Activated T-helper 1 cell treated with Interleukin-2 at 50 U/mL for 16 hours (primary cell): ENCODE measurements at regions not wholly inside any gene's neighbourhood (a gene's known extent, or its start where the extent isn't known, plus 50 kb on each side); places are given as distances from the start of the nearest gene placed in this dataset.
"Not testable (repeated sequence)": the region's sequence is repeated elsewhere in the genome, so short reads cannot be mapped to it uniquely, and the experiment has no call there.

Experiments
- DNase-seq: peaks from one replicate; pipeline ENCODE4 v3.0.0-alpha.2; 2020; ENCODE audit warnings: low read depth

GRCh38 chr22:22744412-22745224 lies 100.2 kb downstream of the GGTLC2 start:
- no peak for DNase-seq

DNA sequence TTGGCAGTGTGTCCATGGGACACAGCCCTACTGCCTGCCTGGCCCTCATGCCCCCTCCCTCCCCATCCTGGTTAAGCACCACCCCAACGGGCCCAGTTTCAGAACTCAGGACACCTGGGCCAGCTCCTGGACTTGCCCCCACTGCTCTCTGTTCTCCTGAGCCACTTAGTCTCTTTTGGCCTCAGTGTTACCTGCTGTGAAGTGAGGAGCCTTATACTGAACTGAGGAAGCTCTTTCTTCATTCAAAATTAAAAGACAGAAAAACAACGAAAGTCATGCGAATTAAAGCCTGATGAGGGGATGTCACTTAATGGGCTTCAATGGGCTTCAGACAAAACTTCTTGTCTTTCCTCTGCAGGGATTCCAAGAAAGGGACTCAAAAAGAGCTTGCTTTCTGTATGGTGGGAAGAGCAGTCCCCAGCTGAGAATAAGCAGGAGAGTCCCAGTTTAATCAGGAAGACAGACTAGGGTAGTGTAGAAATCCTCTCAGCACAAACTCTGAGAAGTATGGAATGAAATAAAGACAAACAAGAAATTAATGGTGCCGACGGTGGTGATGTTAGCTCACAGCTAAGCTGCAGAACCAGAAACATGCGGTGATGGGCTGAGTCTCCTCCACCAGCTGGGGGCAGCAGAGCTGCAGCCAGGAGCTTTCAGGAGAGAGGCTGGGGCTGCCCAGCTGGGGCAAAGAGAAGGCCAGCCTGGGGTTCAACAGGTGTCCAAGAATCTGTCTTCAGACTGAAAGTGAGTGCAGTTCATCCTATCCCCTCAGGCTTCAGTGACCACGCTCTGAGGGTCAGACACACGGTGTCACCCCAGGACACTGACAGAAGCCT lies 101.0 kb downstream of the GGTLC2 start:
- DNase-seq = no peak

GRCh38 chr22:22746061-22746962 lies 101.9 kb downstream of the GGTLC2 start:
- DNase-seq = no peak

- DNase-seq = no peak
Observed at GRCh38 chr22:22746963-22747933, 102.8 kb downstream of the GGTLC2 start.

- DNase-seq = no peak
Observed at GRCh38 chr22:22748297-22748743, 103.9 kb downstream of the GGTLC2 start.

DNA sequence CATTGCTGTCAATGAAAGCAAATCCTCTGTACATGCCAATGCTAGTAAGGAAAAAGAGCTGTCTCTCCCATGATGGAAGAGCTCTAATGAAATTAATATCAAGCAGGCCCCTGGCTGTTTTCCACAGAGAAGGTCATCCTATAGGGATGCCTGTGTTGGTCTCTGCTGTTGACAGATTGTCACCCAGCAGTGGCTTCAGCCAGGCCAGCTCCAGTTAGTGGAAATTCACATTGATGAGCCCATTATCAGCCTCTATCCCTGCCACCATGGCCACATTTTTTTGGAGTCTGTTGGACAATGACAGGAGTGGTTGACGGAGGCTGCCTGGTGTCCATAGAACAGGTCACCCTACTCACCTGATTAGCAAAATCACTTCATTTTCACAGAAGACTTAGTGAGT lies 104.3 kb downstream of the GGTLC2 start:
- DNase-seq = no peak

DNA sequence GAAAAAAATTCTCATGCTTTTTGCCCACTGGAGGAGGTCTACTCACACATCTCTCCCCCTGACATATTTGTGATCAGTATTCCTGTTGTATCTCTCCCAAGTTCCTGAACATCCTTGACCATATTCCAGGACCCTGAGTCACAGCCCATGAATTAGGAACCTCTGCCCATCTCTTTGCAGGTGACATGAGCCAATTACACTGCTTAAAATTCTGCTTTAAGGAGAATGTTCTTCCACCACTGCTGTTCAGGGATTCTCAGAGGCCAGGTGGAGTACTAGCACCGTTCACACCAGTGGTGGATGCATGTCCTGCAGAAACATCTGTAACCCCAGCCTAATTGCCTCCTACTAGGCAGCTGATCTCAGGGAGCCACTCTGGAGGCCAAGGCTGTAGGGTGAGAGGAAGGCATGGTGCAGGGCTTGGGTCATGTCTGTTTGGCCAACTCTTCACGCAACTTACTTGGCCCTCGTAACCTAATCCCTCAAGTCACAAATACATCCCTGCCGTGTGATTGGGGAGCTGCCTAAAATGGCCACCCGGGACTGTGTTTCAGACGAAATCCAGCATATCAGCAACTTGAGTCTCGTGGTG lies 104.8 kb downstream of the GGTLC2 start:
- DNase-seq = no peak

- DNase-seq = no peak
Observed at GRCh38 chr22:22750335-22751042, 106.1 kb downstream of the GGTLC2 start.

DNA sequence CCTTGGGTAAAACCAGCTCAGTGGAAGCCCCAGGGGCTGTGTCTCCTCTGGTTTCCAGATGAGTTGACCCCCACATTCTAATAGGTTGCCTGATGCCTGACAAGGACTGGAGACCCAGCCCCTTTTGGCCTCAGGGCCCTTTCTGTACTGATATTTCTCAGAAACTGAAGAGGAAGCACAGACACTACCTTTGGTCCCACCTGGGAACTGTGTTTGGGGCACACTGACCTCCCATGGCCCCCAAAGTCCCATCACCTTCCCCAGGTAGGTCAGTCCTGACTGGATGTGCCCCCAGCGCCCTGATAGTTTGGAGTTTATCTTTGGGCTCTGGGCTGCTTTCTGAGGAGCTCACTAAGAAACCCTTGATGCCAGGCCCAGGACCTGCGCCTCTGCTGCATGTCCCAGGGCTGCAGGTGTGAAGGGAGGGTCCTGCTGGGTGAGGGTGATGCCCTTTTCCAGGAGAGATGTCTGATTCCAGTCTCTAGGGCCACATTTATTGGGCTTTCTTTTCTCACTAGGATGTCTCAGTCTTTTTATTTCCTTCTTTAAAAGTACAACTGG lies 106.7 kb downstream of the GGTLC2 start:
- DNase-seq = no peak

DNA sequence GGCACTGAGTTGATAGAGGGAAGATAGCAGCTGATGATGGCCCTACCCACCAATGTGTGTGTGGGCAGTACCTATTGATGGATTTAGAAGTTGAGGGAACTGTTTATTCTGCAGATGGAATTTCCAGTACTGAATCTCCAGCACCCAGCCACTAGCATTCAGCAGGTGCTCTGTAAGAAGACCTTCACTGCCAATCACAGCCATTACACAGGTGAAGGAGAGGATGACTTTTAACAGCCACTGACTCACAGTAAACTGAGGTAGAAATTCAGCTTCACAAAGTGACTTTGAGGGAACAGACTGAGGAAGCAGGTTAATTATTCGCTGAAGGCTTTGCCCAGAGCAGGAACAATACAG lies 107.8 kb downstream of the GGTLC2 start:
- no peak for DNase-seq

DNA sequence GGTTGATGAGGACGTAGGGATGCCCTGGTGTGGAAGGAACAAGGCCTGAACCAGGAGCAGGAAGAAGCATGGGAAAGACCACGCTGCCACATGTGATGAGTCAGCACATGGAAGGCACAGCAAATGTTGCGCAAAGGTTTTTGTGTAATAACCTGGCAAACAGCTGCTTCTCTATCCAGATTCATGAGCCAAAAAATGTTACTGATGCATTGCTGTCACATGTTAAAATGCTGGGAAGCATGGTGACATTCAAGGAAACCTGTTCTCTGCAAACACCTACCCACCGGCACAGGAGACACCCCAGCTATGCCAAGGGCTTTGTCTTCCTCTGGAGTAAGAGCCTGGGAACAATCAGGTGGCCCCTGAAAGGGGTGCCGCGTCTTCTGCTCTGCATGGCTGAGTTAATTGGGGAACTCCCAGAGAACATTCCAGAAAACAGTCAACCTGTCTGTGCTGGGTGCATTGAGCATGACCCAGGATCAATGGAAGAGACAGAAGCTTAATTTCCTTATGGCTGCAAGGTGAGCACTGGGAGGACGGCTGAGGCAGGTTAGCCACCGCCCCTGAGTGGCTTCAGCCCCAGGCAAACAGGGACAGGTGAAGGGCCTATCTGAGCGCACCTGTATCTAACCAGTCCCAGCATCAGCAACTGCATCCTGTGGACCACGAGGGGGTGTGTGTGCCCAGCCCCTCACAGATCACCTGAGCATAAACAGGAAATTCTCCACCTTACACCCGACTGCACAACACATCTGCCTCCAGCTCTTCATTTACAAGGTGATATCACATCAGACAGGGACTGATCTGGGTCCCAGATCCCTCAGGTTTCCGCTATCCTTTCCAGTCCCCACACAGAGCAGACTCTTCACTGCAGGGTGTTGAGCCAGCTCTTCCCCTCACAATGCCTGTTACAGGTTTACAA lies 108.4 kb downstream of the GGTLC2 start:
- no peak for DNase-seq

DNA sequence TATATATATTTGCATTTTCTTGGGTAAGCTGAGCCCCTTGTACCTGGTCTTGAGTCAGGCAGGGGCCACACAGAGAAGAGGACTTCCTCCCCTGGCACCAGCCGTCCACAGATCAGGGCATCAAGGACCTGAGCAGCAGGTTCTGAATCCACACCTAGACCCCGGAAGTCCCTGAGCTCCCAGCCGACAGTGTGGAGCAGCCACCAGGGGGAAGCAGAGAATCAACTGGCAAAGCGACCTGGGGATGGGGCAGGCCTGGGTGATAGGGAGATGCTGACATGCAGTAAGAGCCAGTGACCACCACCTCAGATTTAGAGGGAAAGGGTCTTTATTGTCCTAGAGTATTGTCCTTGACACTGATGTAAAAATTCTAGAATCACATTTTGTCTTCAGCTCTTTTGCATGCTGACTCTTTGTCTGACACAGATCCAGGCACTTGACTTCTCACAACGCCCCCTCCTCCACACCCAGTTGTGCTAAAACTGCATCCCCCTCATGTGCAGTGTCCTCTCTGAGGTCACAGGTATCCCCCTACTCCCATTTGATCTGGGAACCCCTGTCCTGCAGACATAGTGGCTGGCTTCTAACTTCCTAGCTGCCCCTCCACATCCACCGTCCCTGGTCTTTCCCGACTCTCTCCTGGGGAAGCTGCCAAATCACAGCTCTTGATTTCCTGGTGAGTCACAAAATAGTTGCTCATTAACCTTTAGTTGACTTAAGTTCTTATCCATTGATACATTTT lies 109.3 kb downstream of the GGTLC2 start:
- DNase-seq = peak; percentile 64

DNA sequence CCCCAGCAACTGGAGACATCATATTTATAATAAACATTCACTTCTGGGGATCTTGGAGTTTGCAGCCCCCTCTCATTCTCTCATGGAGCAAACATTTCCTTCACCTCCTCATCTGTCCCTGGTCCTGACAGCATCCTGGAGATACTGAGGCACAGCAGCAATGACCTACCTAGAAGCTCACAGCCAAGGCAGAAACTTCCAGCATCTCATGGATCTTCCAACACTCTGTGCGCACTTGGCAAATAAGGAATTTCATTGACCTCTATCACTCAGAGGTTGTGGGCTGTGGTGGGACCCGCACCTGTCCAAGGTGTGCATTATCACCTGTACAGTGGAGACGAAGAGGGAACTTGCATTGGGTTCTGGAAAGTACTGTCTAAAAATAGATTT lies 109.8 kb downstream of the GGTLC2 start:
- DNase-seq = no peak

DNA sequence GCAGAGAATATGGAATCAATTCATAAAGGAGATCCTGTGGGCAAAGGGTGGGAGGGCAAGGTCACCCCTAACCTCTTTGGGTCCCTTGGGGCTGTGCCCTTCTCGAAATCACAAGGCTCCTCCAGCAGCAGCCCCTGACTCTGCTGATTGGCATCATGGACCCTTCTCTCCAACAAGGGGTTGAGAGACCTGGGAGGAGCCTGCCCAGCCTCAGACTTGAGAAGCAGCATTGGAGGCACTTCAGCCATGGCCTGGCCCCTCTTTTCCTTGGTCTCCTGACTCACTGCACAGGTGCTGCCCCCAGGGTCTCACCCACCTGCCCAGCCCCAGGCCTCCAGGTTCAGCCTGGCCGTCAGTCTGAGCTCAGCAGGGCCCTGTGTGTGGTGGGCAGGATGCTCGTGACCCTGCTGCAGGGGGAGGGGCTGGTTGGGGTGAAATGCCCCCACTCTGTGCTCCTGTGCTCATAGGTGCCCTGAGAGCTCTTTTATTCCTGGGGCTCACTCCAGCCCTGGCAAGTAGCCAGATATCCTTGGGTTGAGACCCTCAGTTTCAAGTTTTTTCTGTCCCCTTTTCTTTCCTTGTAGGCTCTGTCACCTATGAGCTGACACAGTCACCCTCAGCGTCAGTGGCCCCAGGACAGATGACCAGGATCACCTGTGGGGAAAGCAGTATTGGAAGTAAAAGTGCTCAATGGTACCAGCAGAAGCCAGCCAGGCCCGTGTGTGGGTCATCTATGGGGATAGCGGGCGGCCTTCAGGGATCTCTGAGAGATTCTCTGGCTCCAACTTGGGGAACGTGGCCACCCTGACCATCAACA lies 110.8 kb downstream of the GGTLC2 start:
- no peak for DNase-seq

- DNase-seq = no peak
Observed at GRCh38 chr22:22755778-22756100, 111.3 kb downstream of the GGTLC2 start.

- no peak for DNase-seq
Observed at GRCh38 chr22:22756109-22756508, 111.7 kb downstream of the GGTLC2 start.

DNA sequence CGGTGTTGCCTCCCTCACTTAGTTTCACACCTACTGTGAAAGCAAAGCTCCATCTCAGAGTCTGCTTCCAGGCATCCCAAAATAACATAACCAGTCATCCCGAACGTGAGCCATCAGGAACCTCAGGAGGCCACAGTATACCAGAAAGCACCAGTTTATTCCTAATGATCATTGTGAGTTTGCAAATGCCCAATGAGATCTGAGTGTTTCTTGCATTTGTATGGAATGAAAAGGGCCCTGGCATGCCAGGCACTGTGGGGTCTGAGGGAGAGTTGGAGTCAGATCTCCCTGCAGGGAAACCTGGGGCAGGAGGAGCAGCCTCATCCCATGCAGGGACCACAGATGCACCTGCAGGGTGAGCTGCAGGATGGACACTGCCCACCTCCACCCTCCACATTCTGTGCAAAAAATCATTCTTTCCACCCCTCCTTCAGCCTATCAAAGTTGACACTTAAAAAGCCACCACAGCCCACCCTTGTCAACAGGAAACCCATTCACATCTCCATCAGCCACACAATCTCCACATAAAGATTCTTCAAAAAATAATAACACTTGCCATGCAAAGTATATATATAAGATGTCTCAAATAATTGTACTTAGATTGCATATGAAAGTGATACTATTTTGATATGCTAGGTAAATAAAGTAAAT lies 112.3 kb downstream of the GGTLC2 start:
- not testable (repeated sequence) for DNase-seq
